Cardiac muscle cell (in vitro differentiated cells and primary cell): ENCODE measurements at regions not wholly inside any gene's neighbourhood (a gene's known extent, or its start where the extent isn't known, plus 50 kb on each side); places are given as distances from the start of the nearest gene placed in this dataset.

ENCODE experiments used
- DNase-seq, 2 donors: peaks; one replicate each; pipeline versions ENCODE4 v3.0.0 to v3.0.0-alpha.2; 2010 to 2017; ENCODE audit warnings: low read depth in 1 of 2, low spot score in 1 of 2
- H3K27ac ChIP-seq: fragments of 200-600 bp; sonication (generic); 2 replicates; pipeline ENCODE4 v1.5.1; 2016
- H3K27me3 ChIP-seq: fragments of 200-600 bp; sonication (generic); 2 replicates; pipeline ENCODE4 v1.6.0; 2016; ENCODE audit warnings: control low read depth
- H3K36me3 ChIP-seq: fragments of 200-600 bp; sonication (generic); 2 replicates; pipeline ENCODE4 v1.5.1; 2016; ENCODE audit warnings: control low read depth
- H3K4me1 ChIP-seq: fragments of 200-600 bp; sonication (generic); 2 replicates; pipeline ENCODE4 v1.8.1; 2017; ENCODE audit warnings: low read depth, mild to moderate bottlenecking, mixed run types
- H3K4me3 ChIP-seq: fragments of 200-600 bp; sonication (generic); 2 replicates; pipeline ENCODE4 v1.5.1; 2016; ENCODE audit warnings: mild to moderate bottlenecking
- H3K9me3 ChIP-seq: fragments of 200-600 bp; sonication (generic); 2 replicates; pipeline ENCODE4 v1.5.1; 2017; ENCODE audit warnings: low read depth, mild to moderate bottlenecking, control low read depth
- CTCF ChIP-seq: IDR thresholded peaks from 2 replicates; pipeline ENCODE4 v1.5.1; 2012; ENCODE audit warnings: low read depth, mild to moderate bottlenecking, low read length

DNA sequence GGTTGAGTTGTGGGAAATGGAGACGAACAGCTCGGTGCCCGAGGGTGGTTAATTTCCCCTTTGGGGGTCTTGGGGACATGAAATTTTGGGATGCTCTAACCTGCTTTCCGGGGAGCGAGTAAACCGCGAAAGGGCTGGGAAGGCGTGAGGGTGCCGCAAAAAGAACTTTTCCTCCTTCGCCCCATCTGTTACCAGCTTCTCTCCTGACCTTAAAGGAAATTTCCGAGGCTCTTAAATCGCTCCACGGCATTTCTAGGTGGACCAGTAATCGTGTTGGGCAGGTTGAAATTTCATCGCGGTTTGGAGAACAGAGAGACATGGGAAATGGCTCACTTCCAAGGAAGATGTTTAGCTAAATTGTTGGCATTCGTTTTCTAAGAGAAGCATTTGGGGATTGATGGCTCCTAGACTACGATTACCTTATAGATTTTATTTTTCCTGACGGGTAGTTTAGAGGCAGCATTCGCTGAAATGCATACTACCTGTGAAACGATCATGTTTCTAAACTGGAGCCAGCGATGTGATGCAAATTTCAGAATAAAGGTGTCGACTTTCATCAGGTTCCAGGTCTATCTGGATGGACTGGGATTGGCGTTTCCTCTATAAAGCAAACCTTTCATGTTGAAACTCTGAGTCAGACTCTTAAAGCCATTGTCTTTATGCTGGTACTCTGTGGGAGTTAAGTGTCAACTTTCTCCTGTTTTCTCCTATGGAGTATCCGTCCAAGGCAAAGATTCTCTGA lies 414.5 kb downstream of the PCNX1 start:
- Histone ChIP-seq H3K4me1 (peaks cover 27% of the 10 kb centered on the region), H3K4me3 (peak overlapping the region; percentile 90), H3K36me3 (no peaks in the 10 kb centered on the region), H3K9me3 (no peaks in the 10 kb centered on the region), H3K27me3 (no peaks in the 10 kb centered on the region), H3K27ac (peak overlapping the region; percentile 81)
- no peak for TF ChIP-seq CTCF
- peak; percentile 44 to 60 for DNase-seq

GRCh38 chr14:71322655-71323250 lies 415.5 kb downstream of the PCNX1 start:
- DNase-seq, result peak; percentile 37 to 73
- H3K4me1 ChIP-seq, result peaks cover 30% of the 10 kb centered on the region
- peak overlapping the region; percentile 90 for H3K4me3 ChIP-seq
- H3K36me3 ChIP-seq, result no peaks in the 10 kb centered on the region
- H3K27ac ChIP-seq, result no peak overlapping the region
- no peaks in the 10 kb centered on the region for H3K9me3 ChIP-seq
- peak; percentile 69 for TF ChIP-seq CTCF
- no peaks in the 10 kb centered on the region for H3K27me3 ChIP-seq

GRCh38 chr14:71324767-71325272 lies 417.6 kb downstream of the PCNX1 start:
- no peak overlapping the region for H3K4me3 ChIP-seq

GRCh38 chr14:71327691-71328090 lies 420.4 kb downstream of the PCNX1 start:
- peaks cover 23% of the 10 kb centered on the region for H3K4me1 ChIP-seq
- H3K27ac ChIP-seq, result no peak overlapping the region
- H3K4me3 ChIP-seq, result no peak overlapping the region
- no peaks in the 10 kb centered on the region for H3K36me3 ChIP-seq
- TF ChIP-seq CTCF, result no peak
- no peaks in the 10 kb centered on the region for H3K9me3 ChIP-seq
- DNase-seq, result peak in 1 of 2 donors; percentile 21
- H3K27me3 ChIP-seq, result no peaks in the 10 kb centered on the region

More at GRCh38 chr14:71324767-71325272, 417.6 kb downstream of the PCNX1 start:
- Histone ChIP-seq H3K36me3 (no peaks in the 10 kb centered on the region), H3K9me3 (no peaks in the 10 kb centered on the region), H3K27ac (no peak overlapping the region), H3K4me1 (peaks cover 28% of the 10 kb centered on the region), H3K27me3 (no peaks in the 10 kb centered on the region)
- peak; percentile 20 to 75 for DNase-seq
- TF ChIP-seq CTCF, result no peak

DNA sequence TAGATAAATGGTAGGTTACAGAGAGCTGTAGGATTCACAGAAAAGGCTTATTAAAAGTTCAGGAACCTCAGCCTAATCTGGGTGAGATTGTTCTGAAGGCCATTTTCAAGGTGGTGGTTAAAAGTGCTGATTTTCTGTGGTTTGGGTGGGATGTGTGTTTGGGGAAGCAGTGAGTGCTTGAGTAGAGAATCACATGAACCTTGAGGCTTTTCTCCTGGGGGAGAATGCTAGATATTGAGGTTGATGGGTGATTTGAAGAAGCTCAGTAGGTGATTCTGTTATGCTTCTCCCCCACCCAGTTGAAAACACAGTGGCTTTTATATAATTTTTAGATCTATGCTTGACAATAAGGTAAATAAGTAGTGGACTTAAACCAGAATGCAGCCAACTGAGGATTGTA lies 420.9 kb downstream of the PCNX1 start:
- no peak overlapping the region for H3K4me3 ChIP-seq
- no peak overlapping the region for H3K27ac ChIP-seq
- no peaks in the 10 kb centered on the region for H3K9me3 ChIP-seq
- no peak for DNase-seq
- no peaks in the 10 kb centered on the region for H3K27me3 ChIP-seq
- peaks cover 18% of the 10 kb centered on the region for H3K4me1 ChIP-seq
- H3K36me3 ChIP-seq, result no peaks in the 10 kb centered on the region
- TF ChIP-seq CTCF, result no peak
